ENCODE measurements at regions not wholly inside any gene's neighbourhood (a gene's known extent, or its start where the extent isn't known, plus 50 kb on each side); places are given as distances from the start of the nearest gene placed in this dataset.

- TF ChIP-seq CTCF (IDR thresholded peaks at IDR 0.05; ENCODE audit: insufficient read depth, low read length) (no peak), POLR2AphosphoS5 (IDR thresholded peaks at IDR 0.05; ENCODE audit: low read depth) (no peak), REST (IDR thresholded peaks at IDR 0.05; ENCODE audit: insufficient replicate concordance, low read depth) (no peak)
These were observed 1412.2 kb downstream of the BRD1 start for GRCh38 chr22:48415520-48415919.

Data from HL-60 (cell line).